Hematopoietic multipotent progenitor cell treated with erythropoietin and hydrocortisone succinate and interleukin-3 and kit ligand, for 8 days (in vitro differentiated cells): ENCODE measurements at regions not wholly inside any gene's neighbourhood (a gene's known extent, or its start where the extent isn't known, plus 50 kb on each side); places are given as distances from the start of the nearest gene placed in this dataset.

Source experiments
- DNase-seq: peaks from one replicate; pipeline ENCODE4 v3.0.0-alpha.2; 2015

- no peak for DNase-seq
Measured at GRCh38 chr12:27180906-27181505, 63.1 kb upstream of the STK38L start.

- no peak for DNase-seq
Measured at GRCh38 chr12:27183342-27183741, 60.7 kb upstream of the STK38L start.

GRCh38 chr12:27185234-27186021 lies 58.7 kb upstream of the STK38L start:
- no peak for DNase-seq

GRCh38 chr12:27186022-27186839 lies 57.9 kb upstream of the STK38L start:
- no peak for DNase-seq

GRCh38 chr12:27187697-27188096 lies 56.4 kb upstream of the STK38L start:
- no peak for DNase-seq

- DNase-seq: no peak
Measured at GRCh38 chr12:27190761-27191160, 53.3 kb upstream of the STK38L start.

GRCh38 chr12:27191531-27191930 lies 52.6 kb upstream of the STK38L start:
- no peak for DNase-seq

GRCh38 chr12:27192118-27192802 lies 51.8 kb upstream of the STK38L start:
- DNase-seq: no peak

GRCh38 chr12:27193106-27193505 lies 51.0 kb upstream of the STK38L start:
- DNase-seq: no peak

GRCh38 chr12:27193854-27194544 lies 50.1 kb upstream of the STK38L start:
- no peak for DNase-seq
